Kidney epithelial cell (primary cell): ENCODE measurements at regions not wholly inside any gene's neighbourhood (a gene's known extent, or its start where the extent isn't known, plus 50 kb on each side); places are given as distances from the start of the nearest gene placed in this dataset.

Experiments used
- DNase-seq: peaks from one replicate; pipeline ENCODE4 v3.0.0-alpha.2; 2010; ENCODE audit warnings: low read depth
- H3K27me3 ChIP-seq: 2 replicates; pipeline ENCODE4 v1.6.0; 2011; ENCODE audit warnings: low read length; ENCODE audit not compliant: control insufficient read depth, insufficient read depth
- H3K36me3 ChIP-seq: 2 replicates; pipeline ENCODE4 v1.5.1; 2011; ENCODE audit warnings: low read length; ENCODE audit not compliant: control insufficient read depth, insufficient read depth
- H3K4me3 ChIP-seq: 2 replicates; pipeline ENCODE4 v1.5.1; 2011; ENCODE audit warnings: low read depth, mild to moderate bottlenecking, control low read depth, low read length
- TF ChIP-seq, protein P1 (sequence below): IDR thresholded peaks from 2 replicates; pipeline ENCODE4 v1.5.1; 2011; ENCODE audit warnings: mild to moderate bottlenecking, moderate library complexity, low read length, control low read depth, inconsistent platforms; ENCODE audit not compliant: insufficient read depth, poor library complexity, severe bottlenecking

DNA sequence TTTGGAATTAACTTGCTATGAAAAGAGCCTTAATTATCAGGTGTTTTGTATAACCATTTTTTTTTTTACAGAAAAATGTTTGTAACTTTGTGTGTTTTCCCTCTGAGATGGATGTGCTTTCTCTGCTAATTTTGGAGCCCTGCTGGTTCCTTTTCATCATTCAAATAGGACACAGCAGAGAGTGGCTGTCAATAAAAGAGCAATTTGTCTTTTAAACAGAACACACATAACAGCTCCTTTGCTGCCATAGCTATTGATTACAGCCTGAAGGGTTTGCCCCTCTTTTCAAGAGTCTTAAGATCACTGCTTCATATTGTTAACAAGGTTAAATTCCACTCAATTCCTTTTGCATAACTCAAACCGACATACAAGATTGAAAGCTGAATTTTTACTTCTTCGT, 187.2 kb upstream of the MBL2 start:
- TF ChIP-seq, protein P1, sequence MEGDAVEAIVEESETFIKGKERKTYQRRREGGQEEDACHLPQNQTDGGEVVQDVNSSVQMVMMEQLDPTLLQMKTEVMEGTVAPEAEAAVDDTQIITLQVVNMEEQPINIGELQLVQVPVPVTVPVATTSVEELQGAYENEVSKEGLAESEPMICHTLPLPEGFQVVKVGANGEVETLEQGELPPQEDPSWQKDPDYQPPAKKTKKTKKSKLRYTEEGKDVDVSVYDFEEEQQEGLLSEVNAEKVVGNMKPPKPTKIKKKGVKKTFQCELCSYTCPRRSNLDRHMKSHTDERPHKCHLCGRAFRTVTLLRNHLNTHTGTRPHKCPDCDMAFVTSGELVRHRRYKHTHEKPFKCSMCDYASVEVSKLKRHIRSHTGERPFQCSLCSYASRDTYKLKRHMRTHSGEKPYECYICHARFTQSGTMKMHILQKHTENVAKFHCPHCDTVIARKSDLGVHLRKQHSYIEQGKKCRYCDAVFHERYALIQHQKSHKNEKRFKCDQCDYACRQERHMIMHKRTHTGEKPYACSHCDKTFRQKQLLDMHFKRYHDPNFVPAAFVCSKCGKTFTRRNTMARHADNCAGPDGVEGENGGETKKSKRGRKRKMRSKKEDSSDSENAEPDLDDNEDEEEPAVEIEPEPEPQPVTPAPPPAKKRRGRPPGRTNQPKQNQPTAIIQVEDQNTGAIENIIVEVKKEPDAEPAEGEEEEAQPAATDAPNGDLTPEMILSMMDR = no peak

DNA sequence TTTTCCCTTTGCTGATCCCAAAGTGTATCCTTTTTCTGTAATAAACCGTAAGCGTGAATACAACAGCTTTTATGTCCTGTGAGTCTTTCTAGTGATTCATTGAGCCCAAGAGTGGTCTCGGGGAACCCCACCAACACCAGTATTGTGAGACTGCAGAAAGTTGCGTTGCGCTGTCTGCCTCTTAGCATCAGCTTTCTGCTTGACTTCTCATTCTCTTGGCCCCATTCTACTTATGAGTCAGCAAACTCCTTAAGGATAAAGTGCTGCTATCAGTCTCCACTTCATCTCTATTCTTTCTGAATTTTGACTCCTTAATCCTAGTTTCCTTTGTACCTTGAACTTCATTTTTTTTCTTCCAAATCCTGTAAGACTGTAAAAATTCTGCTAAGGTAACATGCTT, 184.3 kb upstream of the MBL2 start:
- H3K4me3 ChIP-seq = no peak overlapping the region
- no peaks in the 10 kb centered on the region for H3K36me3 ChIP-seq
- H3K27me3 ChIP-seq = no peaks in the 10 kb centered on the region
- TF ChIP-seq, protein P1 = no peak
- no peak for DNase-seq

More for the DNA sequence above, 187.2 kb upstream of the MBL2 start:
- Histone ChIP-seq H3K27me3 (no peaks in the 10 kb centered on the region), H3K4me3 (no peak overlapping the region), H3K36me3 (no peaks in the 10 kb centered on the region)
- DNase-seq = no peak

DNA sequence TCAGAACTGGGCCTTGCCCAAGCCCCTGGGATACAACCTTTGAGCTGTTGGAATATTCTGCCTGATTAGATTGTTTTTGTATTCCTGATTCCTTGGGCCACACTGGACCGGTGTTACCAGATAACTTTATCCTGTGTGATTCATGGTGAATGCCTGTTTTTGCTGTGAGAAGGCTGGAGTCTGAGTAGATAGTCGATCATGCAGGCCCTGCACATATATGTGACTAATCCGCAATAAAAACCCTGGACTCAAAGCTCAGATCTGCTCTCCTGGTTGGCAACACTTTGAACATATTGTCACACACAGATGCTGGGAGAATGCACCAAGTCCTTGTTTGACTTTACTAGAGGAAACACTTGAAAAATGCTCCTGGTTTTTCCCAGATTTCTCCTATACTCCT, 183.9 kb upstream of the MBL2 start:
- peak; percentile 44 for DNase-seq
- H3K36me3 ChIP-seq = no peaks in the 10 kb centered on the region
- H3K4me3 ChIP-seq = no peak overlapping the region
- TF ChIP-seq, protein P1 = no peak
- H3K27me3 ChIP-seq = no peaks in the 10 kb centered on the region

DNA sequence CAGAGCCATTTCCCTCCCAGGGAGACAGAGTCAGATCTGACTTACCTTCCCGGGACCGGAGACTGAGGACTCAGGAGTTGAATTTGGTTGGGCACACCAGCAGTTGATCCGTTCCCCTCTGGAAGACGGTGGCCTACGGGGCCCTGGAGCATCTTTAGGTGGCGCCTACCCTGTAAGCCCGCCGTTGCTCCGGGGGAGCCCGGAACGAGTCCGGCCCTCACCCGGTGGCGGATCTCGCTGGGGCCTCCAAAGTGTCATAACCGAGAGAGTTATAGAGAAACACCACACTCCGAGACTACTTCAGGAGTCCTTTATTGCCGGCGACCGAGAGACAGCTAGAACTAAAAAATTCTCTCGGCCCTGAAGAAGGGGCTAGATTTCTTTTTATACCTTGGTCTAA, 182.8 kb upstream of the MBL2 start:
- Histone ChIP-seq H3K4me3 (no peak overlapping the region), H3K27me3 (no peaks in the 10 kb centered on the region), H3K36me3 (no peaks in the 10 kb centered on the region)
- DNase-seq = no peak
- TF ChIP-seq, protein P1 = no peak

DNA sequence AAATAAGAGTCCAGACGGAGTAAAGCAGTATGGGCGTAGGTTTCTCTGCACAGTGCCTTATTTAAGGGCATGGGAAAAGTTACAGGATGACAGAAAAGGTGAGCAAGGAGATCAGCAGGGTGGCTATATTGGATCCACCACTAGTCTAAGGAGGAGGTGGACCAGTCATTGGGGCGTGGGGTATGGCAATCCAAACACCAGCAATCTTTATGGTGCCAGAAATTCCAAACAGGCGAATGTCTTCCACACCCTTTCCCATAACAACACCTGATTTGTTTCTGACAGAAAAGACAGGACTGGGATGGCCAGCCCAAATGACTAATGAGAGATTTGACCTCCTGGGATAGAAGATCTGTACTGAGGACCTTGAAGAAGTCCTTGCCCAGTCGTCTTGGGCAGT, 181.8 kb upstream of the MBL2 start:
- TF ChIP-seq, protein P1 = no peak
- no peaks in the 10 kb centered on the region for H3K27me3 ChIP-seq
- no peak for DNase-seq
- no peaks in the 10 kb centered on the region for H3K36me3 ChIP-seq
- H3K4me3 ChIP-seq = no peak overlapping the region

DNA sequence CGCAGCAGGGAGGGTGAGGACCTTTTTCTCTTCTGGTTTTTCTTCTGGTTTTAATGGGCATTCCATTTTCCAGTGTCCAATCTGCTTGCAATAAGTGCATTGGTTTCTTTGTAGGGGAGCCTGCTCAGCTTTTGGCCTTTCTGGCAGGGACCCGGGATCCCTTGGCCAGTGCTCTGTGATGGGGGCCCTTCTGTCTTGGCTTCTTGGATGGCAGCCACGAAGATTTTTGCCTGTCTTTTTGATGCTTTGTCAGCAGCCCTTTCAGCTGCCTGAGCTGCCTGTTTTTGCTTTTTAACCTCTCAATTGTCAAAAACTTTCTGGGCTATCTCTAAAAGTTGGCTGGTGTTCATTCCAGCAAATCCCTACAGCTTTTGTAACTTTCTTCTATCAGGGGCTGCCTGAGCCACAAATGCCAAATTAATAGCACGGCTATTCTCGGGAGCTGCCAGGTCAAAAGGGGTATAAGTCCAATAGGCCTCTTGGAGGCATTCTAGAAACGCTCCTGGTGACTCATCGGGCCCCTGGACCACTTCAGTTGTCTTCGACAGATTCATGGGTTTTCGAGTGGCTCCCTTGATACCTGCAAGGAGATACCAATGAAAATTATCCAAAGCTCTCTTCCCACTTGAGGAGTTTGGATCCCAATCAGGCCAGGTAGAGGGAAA, 179.9 kb upstream of the MBL2 start:
- TF ChIP-seq, protein P1 = no peak
- H3K27me3 ChIP-seq = no peaks in the 10 kb centered on the region
- H3K36me3 ChIP-seq = no peaks in the 10 kb centered on the region
- DNase-seq = no peak
- H3K4me3 ChIP-seq = no peak overlapping the region
